ENCODE measurements at regions not wholly inside any gene's neighbourhood (a gene's known extent, or its start where the extent isn't known, plus 50 kb on each side); places are given as distances from the start of the nearest gene placed in this dataset.
A peak's percentile ranks its signal among the peaks of the same experiment; 100 is the strongest.

DNA sequence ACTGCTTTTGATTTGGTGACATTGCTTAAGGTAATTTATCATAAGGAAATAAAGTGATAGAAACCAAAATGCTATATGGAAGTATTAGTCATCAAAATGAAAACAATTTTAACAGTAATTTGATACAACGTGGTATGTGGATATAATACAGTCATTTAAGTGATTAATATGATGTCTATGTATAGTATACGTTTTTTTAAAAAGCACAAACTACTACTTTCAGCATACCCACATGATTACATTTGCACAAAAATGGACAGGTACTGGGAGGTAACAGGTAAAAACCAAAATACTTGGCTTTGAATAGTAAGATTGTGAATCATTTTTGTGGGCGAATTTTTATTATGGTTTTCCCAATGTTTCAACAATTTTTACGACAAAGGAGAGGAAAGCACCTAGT is 97.6 kb downstream of the OGFRL1 start:
- H3K4me3 ChIP-seq, result no peak overlapping the region
- H3K27ac ChIP-seq (replicated peaks), result no peak overlapping the region
- H3K9me3 ChIP-seq (replicated peaks), result no peaks in the 10 kb centered on the region
- H3K36me3 ChIP-seq, result peaks cover 9% of the 10 kb centered on the region
- intact Hi-C loops (cut with micrococcal nuclease), result loop anchor here (10.0 kb wide), 1 partner anchor 129 kb away; no protein-coding TSS in a partner anchor
- TF ChIP-seq, protein P1, sequence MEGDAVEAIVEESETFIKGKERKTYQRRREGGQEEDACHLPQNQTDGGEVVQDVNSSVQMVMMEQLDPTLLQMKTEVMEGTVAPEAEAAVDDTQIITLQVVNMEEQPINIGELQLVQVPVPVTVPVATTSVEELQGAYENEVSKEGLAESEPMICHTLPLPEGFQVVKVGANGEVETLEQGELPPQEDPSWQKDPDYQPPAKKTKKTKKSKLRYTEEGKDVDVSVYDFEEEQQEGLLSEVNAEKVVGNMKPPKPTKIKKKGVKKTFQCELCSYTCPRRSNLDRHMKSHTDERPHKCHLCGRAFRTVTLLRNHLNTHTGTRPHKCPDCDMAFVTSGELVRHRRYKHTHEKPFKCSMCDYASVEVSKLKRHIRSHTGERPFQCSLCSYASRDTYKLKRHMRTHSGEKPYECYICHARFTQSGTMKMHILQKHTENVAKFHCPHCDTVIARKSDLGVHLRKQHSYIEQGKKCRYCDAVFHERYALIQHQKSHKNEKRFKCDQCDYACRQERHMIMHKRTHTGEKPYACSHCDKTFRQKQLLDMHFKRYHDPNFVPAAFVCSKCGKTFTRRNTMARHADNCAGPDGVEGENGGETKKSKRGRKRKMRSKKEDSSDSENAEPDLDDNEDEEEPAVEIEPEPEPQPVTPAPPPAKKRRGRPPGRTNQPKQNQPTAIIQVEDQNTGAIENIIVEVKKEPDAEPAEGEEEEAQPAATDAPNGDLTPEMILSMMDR (IDR thresholded peaks at IDR 0.05; ENCODE audit: borderline replicate concordance), result no peak
- peaks cover 78% of the 10 kb centered on the region for H3K4me1 ChIP-seq
- no peaks in the 10 kb centered on the region for H3K27me3 ChIP-seq (ENCODE audit: low read depth)
- no peak for DNase-seq

DNA sequence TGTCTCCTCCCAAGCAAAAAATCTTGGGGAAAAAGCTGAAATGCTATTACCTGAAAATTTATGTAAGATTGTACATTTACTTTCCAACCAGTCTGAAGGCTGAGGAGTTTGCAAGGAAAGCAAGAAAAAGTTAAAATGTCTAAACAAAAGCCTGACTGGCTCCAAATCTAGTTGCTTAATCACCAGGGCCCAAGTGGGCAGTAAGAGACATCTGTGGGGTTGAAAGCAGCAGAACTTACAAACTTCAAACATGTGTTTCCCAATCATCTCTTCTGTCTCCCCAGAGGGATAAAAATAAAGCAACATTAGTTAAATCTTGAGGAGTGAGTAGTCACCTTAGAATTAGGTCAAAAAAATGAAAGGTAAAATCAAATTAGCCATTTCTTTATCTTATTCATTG is 98.6 kb downstream of the OGFRL1 start:
- H3K9me3 ChIP-seq (replicated peaks), result no peaks in the 10 kb centered on the region
- DNase-seq, result no peak
- peaks cover 9% of the 10 kb centered on the region for H3K36me3 ChIP-seq
- H3K27me3 ChIP-seq (ENCODE audit: low read depth), result no peaks in the 10 kb centered on the region
- peak overlapping the region; percentile 37 for H3K27ac ChIP-seq (replicated peaks)
- intact Hi-C loops (cut with micrococcal nuclease), result loop anchor here (10.0 kb wide), 1 partner anchor 128 kb away; no protein-coding TSS in a partner anchor
- TF ChIP-seq, protein P1 (IDR thresholded peaks at IDR 0.05; ENCODE audit: borderline replicate concordance), result no peak
- peaks cover 87% of the 10 kb centered on the region for H3K4me1 ChIP-seq
- no peak overlapping the region for H3K4me3 ChIP-seq

DNA sequence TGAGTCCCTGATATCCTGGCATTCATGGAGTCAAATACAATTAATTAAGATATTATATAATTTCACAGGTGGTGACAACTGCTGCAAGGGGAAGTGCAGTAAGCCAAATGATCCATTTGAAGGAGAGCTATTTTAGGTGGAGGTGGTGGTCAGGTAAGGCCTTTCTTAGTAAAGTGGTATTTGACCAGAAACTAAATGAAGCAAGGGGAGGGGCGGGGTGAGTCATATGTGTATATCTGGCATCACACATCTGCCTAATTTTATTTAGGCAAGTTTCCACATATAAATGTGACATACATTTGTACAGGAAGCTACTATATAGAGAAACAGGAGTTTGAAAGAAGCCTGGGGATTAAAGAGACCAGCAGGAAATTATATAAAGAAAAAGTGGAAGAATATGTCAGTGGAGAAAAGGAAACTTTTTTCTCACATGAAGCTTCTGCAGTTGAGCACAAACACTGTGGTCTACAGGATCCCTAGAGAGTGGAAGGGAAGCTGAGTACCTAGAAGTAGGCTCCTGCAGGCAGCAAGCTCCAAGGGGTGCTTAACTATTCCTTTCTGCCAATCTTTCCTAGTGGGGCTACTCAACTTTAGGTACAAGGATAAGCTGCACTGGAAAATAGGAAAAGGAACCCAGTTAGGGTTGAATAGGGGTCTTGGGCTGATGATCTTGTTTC is 99.6 kb downstream of the OGFRL1 start:
- Histone ChIP-seq H3K4me1 (peaks cover 97% of the 10 kb centered on the region), H3K27ac (replicated peaks) (peak overlapping the region; percentile 37), H3K9me3 (replicated peaks) (no peaks in the 10 kb centered on the region), H3K36me3 (peaks cover 5% of the 10 kb centered on the region), H3K4me3 (no peak overlapping the region), H3K27me3 (ENCODE audit: low read depth) (no peaks in the 10 kb centered on the region)
- intact Hi-C loops (cut with micrococcal nuclease), result loop anchor here (10.0 kb wide), 1 partner anchor 127 kb away; no protein-coding TSS in a partner anchor
- TF ChIP-seq, protein P1 (IDR thresholded peaks at IDR 0.05; ENCODE audit: borderline replicate concordance), result no peak
- no peak for DNase-seq

DNA sequence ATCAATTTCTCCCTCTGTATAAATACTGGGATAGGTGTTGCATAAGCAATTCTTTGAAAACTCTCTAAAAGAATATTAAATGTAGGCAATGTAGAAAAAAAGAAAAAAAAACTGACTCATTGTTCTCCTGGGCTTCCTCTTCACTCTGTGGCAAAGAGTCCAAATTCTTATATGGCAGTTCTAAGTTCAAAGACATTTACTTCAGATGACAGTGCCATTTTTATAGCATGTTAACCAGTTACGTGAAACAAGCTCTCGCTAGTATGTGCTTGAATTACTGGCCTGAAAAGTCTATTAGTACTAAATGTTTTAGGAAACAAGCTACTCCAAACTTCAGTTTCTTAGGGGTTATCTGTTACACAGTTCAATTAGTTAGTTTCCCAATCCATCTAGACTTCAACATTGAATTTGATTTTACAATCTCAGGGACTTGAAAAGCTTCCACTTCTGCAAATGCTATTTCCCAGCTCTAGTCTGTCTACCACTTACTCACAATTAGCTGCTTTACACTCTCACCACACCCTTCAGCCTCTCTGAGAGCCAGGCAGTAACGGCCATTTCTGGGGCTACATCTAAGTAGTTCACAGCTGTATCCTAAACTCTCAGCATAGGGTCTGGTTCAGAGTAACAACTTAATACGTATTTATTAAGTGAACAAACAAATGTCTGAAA is 100.4 kb downstream of the OGFRL1 start:
- TF ChIP-seq, protein P1 (IDR thresholded peaks at IDR 0.05; ENCODE audit: borderline replicate concordance), result no peak
- DNase-seq, result no peak
- Histone ChIP-seq H3K4me3 (no peak overlapping the region), H3K36me3 (no peaks in the 10 kb centered on the region), H3K27me3 (ENCODE audit: low read depth) (no peaks in the 10 kb centered on the region), H3K27ac (replicated peaks) (peak overlapping the region; percentile 37), H3K9me3 (replicated peaks) (no peaks in the 10 kb centered on the region), H3K4me1 (peaks cover 98% of the 10 kb centered on the region)
- intact Hi-C loops (cut with micrococcal nuclease), result loop anchor here (10.0 kb wide), 1 partner anchor 126 kb away; no protein-coding TSS in a partner anchor

DNA sequence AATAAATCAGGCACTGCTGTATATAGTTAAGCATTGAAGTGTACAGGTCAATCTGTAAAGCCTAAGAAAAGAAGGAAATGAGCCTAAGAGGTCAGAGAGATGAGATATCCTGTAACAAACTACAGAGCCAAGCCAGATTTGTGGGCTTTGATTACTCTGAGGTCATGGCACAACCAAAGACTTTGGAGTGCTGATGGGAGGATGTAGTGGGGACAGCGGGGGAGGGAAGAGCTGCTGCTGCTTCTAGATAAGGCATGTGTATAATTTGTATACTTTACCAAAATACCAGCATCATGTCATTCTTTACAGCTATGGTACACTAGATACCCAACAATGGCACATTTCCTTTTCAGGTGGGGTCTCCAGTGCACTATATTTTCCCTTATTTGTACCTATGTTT is 102.5 kb downstream of the OGFRL1 start:
- TF ChIP-seq, protein P1 (IDR thresholded peaks at IDR 0.05; ENCODE audit: borderline replicate concordance), result no peak
- no peaks in the 10 kb centered on the region for H3K27me3 ChIP-seq (ENCODE audit: low read depth)
- peak overlapping the region; percentile 83 for H3K27ac ChIP-seq (replicated peaks)
- no peak overlapping the region for H3K4me3 ChIP-seq
- no peak for DNase-seq
- peaks cover 99% of the 10 kb centered on the region for H3K4me1 ChIP-seq
- intact Hi-C loops (cut with micrococcal nuclease), result no loop called here
- no peaks in the 10 kb centered on the region for H3K9me3 ChIP-seq (replicated peaks)
- no peaks in the 10 kb centered on the region for H3K36me3 ChIP-seq
